ENCODE measurements at regions not wholly inside any gene's neighbourhood (a gene's known extent, or its start where the extent isn't known, plus 50 kb on each side); places are given as distances from the start of the nearest gene placed in this dataset.
"Not testable (repeated sequence)": the region's sequence is repeated elsewhere in the genome, so short reads cannot be mapped to it uniquely, and the experiment has no call there.

GRCh38 chr1:177891809-177892208 is 78.0 kb downstream of the SEC16B start:
- DNase-seq, result no peak

- DNase-seq, result no peak
Measured at GRCh38 chr1:177890479-177890878, 79.4 kb downstream of the SEC16B start.

- no peak for DNase-seq
Measured at GRCh38 chr1:177884479-177885021, 85.3 kb downstream of the SEC16B start.

GRCh38 chr1:177883581-177883980 is 86.3 kb downstream of the SEC16B start:
- no peak for DNase-seq

GRCh38 chr1:177880339-177880891 is 89.4 kb downstream of the SEC16B start:
- no peak for DNase-seq

GRCh38 chr1:177877086-177877485 is 92.8 kb downstream of the SEC16B start:
- DNase-seq, result no peak

- no peak for DNase-seq
Measured at GRCh38 chr1:177873238-177873637, 96.6 kb downstream of the SEC16B start.

- no peak for DNase-seq
Measured at GRCh38 chr1:177872308-177872900, 97.5 kb downstream of the SEC16B start.

- DNase-seq, result no peak
Measured at GRCh38 chr1:177871613-177872307, 98.1 kb downstream of the SEC16B start.

- no peak for DNase-seq
Measured at GRCh38 chr1:177869586-177869985, 100.3 kb downstream of the SEC16B start.

- not testable (repeated sequence) for DNase-seq
Measured at GRCh38 chr1:177869011-177869410, 100.8 kb downstream of the SEC16B start.

- no peak for DNase-seq
Measured at GRCh38 chr1:177865807-177866206, 104.1 kb downstream of the SEC16B start.

- no peak for DNase-seq
Measured at GRCh38 chr1:177864538-177865305, 105.1 kb downstream of the SEC16B start.

- DNase-seq, result no peak
Measured at GRCh38 chr1:177863796-177864195, 106.1 kb downstream of the SEC16B start.

- DNase-seq, result no peak
Measured at GRCh38 chr1:177862916-177863315, 106.9 kb downstream of the SEC16B start.

- no peak for DNase-seq
Measured at GRCh38 chr1:177859572-177859971, 110.3 kb downstream of the SEC16B start.

- DNase-seq, result no peak
Measured at GRCh38 chr1:177858332-177858821, 111.5 kb downstream of the SEC16B start.

- DNase-seq, result no peak
Measured at GRCh38 chr1:177857285-177857684, 112.6 kb downstream of the SEC16B start.

- DNase-seq, result no peak
Measured at GRCh38 chr1:177854951-177855350, 114.9 kb downstream of the SEC16B start.

GRCh38 chr1:177849579-177850290 is 120.1 kb downstream of the SEC16B start:
- no peak for DNase-seq

- no peak for DNase-seq
Measured at GRCh38 chr1:177849130-177849529, 120.7 kb downstream of the SEC16B start.

- DNase-seq, result no peak
Measured at GRCh38 chr1:177848577-177848976, 121.3 kb downstream of the SEC16B start.

- no peak for DNase-seq
Measured at GRCh38 chr1:177847843-177848242, 122.0 kb downstream of the SEC16B start.

All from suppressor macrophage treated with lipopolysaccharide for 1 hour (primary cell).